CD4-positive, alpha-beta T cell treated with Interleukin-21 for 1 hour (primary cell): ENCODE measurements at regions not wholly inside any gene's neighbourhood (a gene's known extent, or its start where the extent isn't known, plus 50 kb on each side); places are given as distances from the start of the nearest gene placed in this dataset.

ENCODE experiments used
- DNase-seq: peaks from one replicate; pipeline ENCODE4 v3.0.0-alpha.2; 2020

DNA sequence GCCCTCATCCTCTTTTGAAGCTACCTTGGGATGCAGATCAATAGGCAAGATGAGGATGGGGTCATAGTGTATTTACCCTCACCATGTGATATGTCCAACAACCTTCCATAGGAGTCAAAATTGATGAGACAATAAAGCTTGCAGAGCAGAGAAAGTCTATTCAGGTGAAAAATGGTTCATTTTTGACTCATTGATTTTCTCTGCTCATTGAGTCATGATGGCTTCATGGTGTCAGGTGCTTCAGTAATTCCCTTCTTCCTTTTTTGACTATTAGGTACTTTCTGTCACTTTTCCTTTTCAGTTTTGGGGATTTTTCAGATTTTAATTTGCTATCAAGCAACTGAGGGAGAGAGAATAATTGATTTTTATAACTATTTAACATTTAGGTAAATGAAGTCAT, 55.9 kb upstream of the IL2 start:
- DNase-seq, result no peak

DNA sequence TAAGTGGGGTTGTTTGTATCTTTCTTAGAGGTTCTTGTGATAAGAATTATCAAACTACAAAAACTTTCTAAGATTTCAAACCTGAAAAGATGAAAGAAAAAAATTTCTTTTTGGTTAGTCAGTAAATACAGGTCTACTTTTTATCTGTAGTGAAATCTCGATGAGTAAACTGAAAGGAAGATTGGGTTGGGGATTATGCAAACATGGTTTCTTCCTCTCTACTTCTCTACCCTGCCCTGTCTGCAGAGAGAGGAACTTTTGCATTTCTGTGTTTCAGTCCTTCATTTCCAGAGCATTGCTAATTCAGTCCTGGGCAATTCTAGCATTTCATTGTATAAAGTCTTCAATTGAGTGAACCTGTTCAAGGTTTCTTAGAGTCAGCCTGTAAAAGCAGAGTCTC, 51.6 kb upstream of the IL2 start:
- DNase-seq, result peak; percentile 20
